Retinal pigment epithelial cell (primary cell): ENCODE measurements at regions not wholly inside any gene's neighbourhood (a gene's known extent, or its start where the extent isn't known, plus 50 kb on each side); places are given as distances from the start of the nearest gene placed in this dataset.

ENCODE experiments used
- DNase-seq: peaks from one replicate; pipeline ENCODE4 v3.0.0-alpha.2; 2010; ENCODE audit warnings: low read depth
- H3K4me3 ChIP-seq: 2 replicates; pipeline ENCODE4 v1.5.1; 2011; ENCODE audit warnings: mild to moderate bottlenecking, low read length, control low read depth, moderate library complexity
- CTCF ChIP-seq: conservative IDR thresholded peaks from 2 replicates; pipeline ENCODE4 v1.5.1; 2011; ENCODE audit warnings: low read depth, low read length, control low read depth, inconsistent platforms

GRCh38 chr4:129581305-129581704 is 485.4 kb downstream of the C4orf33 start:
- no peak for DNase-seq
- no peak overlapping the region for H3K4me3 ChIP-seq
- no peak for TF ChIP-seq CTCF

GRCh38 chr4:129583868-129584267 is 487.9 kb downstream of the C4orf33 start:
- no peak for DNase-seq
- no peak overlapping the region for H3K4me3 ChIP-seq
- TF ChIP-seq CTCF, result no peak

- DNase-seq, result no peak
- no peak overlapping the region for H3K4me3 ChIP-seq
Measured at GRCh38 chr4:129598582-129598981, 502.6 kb downstream of the C4orf33 start.

GRCh38 chr4:129600898-129601297 is 504.9 kb downstream of the C4orf33 start:
- TF ChIP-seq CTCF, result no peak
- no peak overlapping the region for H3K4me3 ChIP-seq
- no peak for DNase-seq

More at GRCh38 chr4:129598582-129598981, 502.6 kb downstream of the C4orf33 start:
- no peak for TF ChIP-seq CTCF

- DNase-seq, result no peak
- H3K4me3 ChIP-seq, result no peak overlapping the region
- TF ChIP-seq CTCF, result no peak
Measured at GRCh38 chr4:129602447-129602846, 506.5 kb downstream of the C4orf33 start.

GRCh38 chr4:129603241-129603931 is 507.4 kb downstream of the C4orf33 start:
- H3K4me3 ChIP-seq, result no peak overlapping the region
- no peak for TF ChIP-seq CTCF
- no peak for DNase-seq

- no peak for DNase-seq
- no peak for TF ChIP-seq CTCF
- H3K4me3 ChIP-seq, result no peak overlapping the region
Measured at GRCh38 chr4:129604632-129605255, 508.8 kb downstream of the C4orf33 start.
